ENCODE measurements at regions not wholly inside any gene's neighbourhood (a gene's known extent, or its start where the extent isn't known, plus 50 kb on each side); places are given as distances from the start of the nearest gene placed in this dataset.
"Not testable (repeated sequence)": the region's sequence is repeated elsewhere in the genome, so short reads cannot be mapped to it uniquely, and the experiment has no call there.

- no peak overlapping the region for H3K4me3 ChIP-seq (ENCODE audit: low read depth, low read length)
- TF ChIP-seq CTCF (IDR thresholded peaks at IDR 0.05; ENCODE audit: insufficient read depth, low read length, missing control alignments), result no peak
- DNase-seq (ENCODE audit: low read depth, low spot score), result no peak
- ChIA-PET CTCF (interaction anchor here (0.9 kb wide), 1 partner anchor 207 kb away, joined by 3 read pairs; no protein-coding TSS in a partner anchor), POLR2A (no interaction called here)
Observed at GRCh38 chr18:79587779-79588635, 91.6 kb upstream of the CTDP1 start.

DNA sequence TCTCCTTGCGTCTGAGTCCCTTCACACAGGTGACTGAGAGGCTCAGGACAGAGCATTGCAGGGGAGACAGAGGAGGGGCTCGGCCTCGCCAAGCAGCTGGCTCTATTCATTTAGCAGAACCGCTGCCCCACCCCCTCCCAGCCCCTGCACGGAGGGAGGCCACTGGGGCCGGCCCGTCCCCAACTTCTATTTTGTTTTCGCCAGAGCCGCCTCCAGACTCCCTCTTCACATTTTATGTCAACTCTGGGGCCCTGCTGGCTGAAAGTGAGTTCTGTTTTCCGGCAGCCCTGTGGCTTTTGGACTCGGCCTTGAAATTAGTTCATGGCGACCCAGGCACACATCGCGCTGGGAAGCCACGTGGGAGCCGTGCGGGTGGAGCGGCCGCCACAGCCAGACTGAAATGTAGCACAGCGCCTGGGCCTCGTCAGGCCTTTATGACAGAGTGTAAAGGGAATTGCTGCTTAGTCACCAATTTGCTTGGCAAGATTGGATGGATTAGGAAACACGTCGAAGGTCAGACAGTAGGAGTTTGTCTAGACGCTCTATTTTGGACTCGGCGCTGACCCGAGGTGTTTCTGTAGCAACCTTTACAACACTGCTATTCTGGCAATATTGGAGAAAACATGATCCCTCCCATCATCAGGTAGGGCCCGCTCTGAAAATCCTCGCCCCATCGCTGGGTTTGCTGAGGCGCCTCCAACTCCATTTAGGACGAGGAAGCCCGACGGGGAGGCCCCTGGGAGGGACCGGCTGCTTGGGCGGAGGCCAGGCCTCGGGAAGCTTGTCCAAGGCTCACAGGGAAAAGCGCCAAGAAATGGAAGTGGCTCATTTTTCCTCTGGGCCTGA, 90.7 kb upstream of the CTDP1 start:
- DNase-seq (ENCODE audit: low read depth, low spot score), result peak; percentile 41
- H3K4me3 ChIP-seq (ENCODE audit: low read depth, low read length), result no peak overlapping the region
- no peak for TF ChIP-seq CTCF (IDR thresholded peaks at IDR 0.05; ENCODE audit: insufficient read depth, low read length, missing control alignments)
- ChIA-PET POLR2A (no interaction called here), CTCF (no interaction called here)

DNA sequence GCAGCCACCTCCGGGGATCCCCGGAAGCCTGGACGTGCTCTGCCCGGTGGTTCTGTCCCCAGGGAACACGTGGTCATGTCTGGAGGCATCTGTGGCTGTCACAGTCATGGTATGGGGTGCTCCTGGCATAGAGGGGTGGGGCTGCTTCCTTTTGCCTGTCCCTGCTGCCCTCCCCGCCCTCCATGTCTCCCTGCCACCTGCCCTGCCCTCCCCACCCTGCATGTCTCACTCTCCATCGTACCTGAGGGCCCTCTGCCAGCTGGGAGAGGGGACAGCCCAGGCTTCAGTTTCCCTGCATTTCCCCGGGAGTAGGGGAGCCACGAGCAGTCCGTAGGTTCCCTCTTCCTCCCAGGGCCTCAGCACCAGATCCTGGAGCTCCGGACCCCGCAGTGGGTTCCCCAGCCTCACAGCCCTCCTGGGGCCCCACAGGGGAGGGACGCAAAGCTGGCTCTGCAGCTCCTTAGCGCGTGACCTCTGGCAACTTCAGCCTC, 90.0 kb upstream of the CTDP1 start:
- ChIA-PET CTCF (no interaction called here), POLR2A (no interaction called here)
- no peak for TF ChIP-seq CTCF (IDR thresholded peaks at IDR 0.05; ENCODE audit: insufficient read depth, low read length, missing control alignments)
- no peak for DNase-seq (ENCODE audit: low read depth, low spot score)
- H3K4me3 ChIP-seq (ENCODE audit: low read depth, low read length), result no peak overlapping the region

- DNase-seq (ENCODE audit: low read depth, low spot score), result no peak
- CTCF ChIA-PET, result interaction anchor here (0.8 kb wide), 1 partner anchor 212 kb away, joined by 3 read pairs; no protein-coding TSS in a partner anchor
- TF ChIP-seq CTCF (IDR thresholded peaks at IDR 0.05; ENCODE audit: insufficient read depth, low read length, missing control alignments), result no peak
- POLR2A ChIA-PET, result no interaction called here
- H3K4me3 ChIP-seq (ENCODE audit: low read depth, low read length), result no peak overlapping the region
Observed at GRCh38 chr18:79590191-79591031, 89.2 kb upstream of the CTDP1 start.

DNA sequence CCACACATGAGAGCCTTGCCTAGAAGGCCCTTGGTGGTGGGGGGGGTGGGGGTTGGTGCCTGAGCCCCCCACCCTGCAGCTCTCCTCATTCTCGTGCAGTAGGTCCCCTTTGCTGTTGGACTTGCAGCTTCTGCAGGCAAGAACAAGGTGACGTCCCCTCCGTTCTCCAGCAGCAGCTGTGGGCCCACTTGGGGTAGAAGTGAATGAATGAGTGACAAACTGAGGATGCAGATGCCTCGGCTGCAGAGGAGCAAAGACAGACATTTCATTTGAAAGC, 88.6 kb upstream of the CTDP1 start:
- ChIA-PET POLR2A (no interaction called here), CTCF (interaction anchor here (0.8 kb wide), 1 partner anchor 212 kb away, joined by 3 read pairs; no protein-coding TSS in a partner anchor)
- DNase-seq (ENCODE audit: low read depth, low spot score), result no peak
- TF ChIP-seq CTCF (IDR thresholded peaks at IDR 0.05; ENCODE audit: insufficient read depth, low read length, missing control alignments), result no peak
- H3K4me3 ChIP-seq (ENCODE audit: low read depth, low read length), result no peak overlapping the region

- POLR2A ChIA-PET; CTCF ChIA-PET; H3K4me3 ChIP-seq (ENCODE audit: low read depth, low read length); DNase-seq (ENCODE audit: low read depth, low spot score): not testable (repeated sequence)
Observed at GRCh38 chr18:79592684-79593083, 86.9 kb upstream of the CTDP1 start.

All from AG04449 (cell line).